ENCODE measurements at regions not wholly inside any gene's neighbourhood (a gene's known extent, or its start where the extent isn't known, plus 50 kb on each side); places are given as distances from the start of the nearest gene placed in this dataset.

- H3K9me3 ChIP-seq (ENCODE audit: low read depth), result no peaks in the 10 kb centered on the region
- no peaks in the 10 kb centered on the region for H3K27me3 ChIP-seq
- H3K4me3 ChIP-seq, result no peak overlapping the region
- no peaks in the 10 kb centered on the region for H3K4me1 ChIP-seq (ENCODE audit: low read depth)
- TF ChIP-seq CTCF (IDR thresholded peaks at IDR 0.05; ENCODE audit: low read depth, low read length), result no peak
- H3K36me3 ChIP-seq, result no peaks in the 10 kb centered on the region
- no peak for DNase-seq (ENCODE audit: low read depth in 1 of 2, low spot score in 1 of 2)
- no peak overlapping the region for H3K27ac ChIP-seq
These were observed 53.4 kb upstream of the COX20 start for GRCh38 chr1:244782056-244782455.

GRCh38 chr1:244783138-244783537, 52.3 kb upstream of the COX20 start:
- no peak for DNase-seq (ENCODE audit: low read depth in 1 of 2, low spot score in 1 of 2)
- Histone ChIP-seq H3K4me3 (no peak overlapping the region), H3K27me3 (no peaks in the 10 kb centered on the region), H3K4me1 (ENCODE audit: low read depth) (no peaks in the 10 kb centered on the region), H3K27ac (no peak overlapping the region), H3K36me3 (no peaks in the 10 kb centered on the region), H3K9me3 (ENCODE audit: low read depth) (no peaks in the 10 kb centered on the region)
- no peak for TF ChIP-seq CTCF (IDR thresholded peaks at IDR 0.05; ENCODE audit: low read depth, low read length)
